AML-193 (cell line): ENCODE measurements at regions not wholly inside any gene's neighbourhood (a gene's known extent, or its start where the extent isn't known, plus 50 kb on each side); places are given as distances from the start of the nearest gene placed in this dataset.

ENCODE experiments used
- DNase-seq, 2 experiments: peaks; one replicate each; lab custom pipeline; 2025; lab: John Stamatoyannopoulos, UW

GRCh38 chr18:24530630-24531111, 70.2 kb downstream of the HRH4 start:
- DNase-seq, result no peak

- DNase-seq, result no peak
Measured at GRCh38 chr18:24534271-24534670, 73.8 kb downstream of the HRH4 start.

- DNase-seq, result no peak
Measured at GRCh38 chr18:24534737-24535136, 74.3 kb downstream of the HRH4 start.

GRCh38 chr18:24535527-24536295, 75.3 kb downstream of the HRH4 start:
- no peak for DNase-seq

GRCh38 chr18:24536326-24536725, 75.9 kb downstream of the HRH4 start:
- no peak for DNase-seq

GRCh38 chr18:24536834-24537233, 76.4 kb downstream of the HRH4 start:
- DNase-seq, result no peak

- DNase-seq, result no peak
Measured at GRCh38 chr18:24538414-24539264, 78.2 kb downstream of the HRH4 start.

- DNase-seq, result no peak
Measured at GRCh38 chr18:24539866-24540617, 79.6 kb downstream of the HRH4 start.

- no peak for DNase-seq
Measured at GRCh38 chr18:24540896-24541295, 80.5 kb downstream of the HRH4 start.

GRCh38 chr18:24543086-24543794, 82.8 kb downstream of the HRH4 start:
- DNase-seq, result no peak

GRCh38 chr18:24543795-24544498, 83.5 kb downstream of the HRH4 start:
- peak in 1 of 2 experiments; percentile 4 for DNase-seq

- DNase-seq, result no peak
Measured at GRCh38 chr18:24544949-24545348, 84.5 kb downstream of the HRH4 start.

- no peak for DNase-seq
Measured at GRCh38 chr18:24545651-24546050, 85.2 kb downstream of the HRH4 start.

GRCh38 chr18:24546307-24546706, 85.9 kb downstream of the HRH4 start:
- no peak for DNase-seq

GRCh38 chr18:24548583-24548982, 88.1 kb downstream of the HRH4 start:
- DNase-seq, result no peak

GRCh38 chr18:24552218-24552617, 91.8 kb downstream of the HRH4 start:
- DNase-seq, result no peak

GRCh38 chr18:24553571-24554285, 93.3 kb downstream of the HRH4 start:
- DNase-seq, result no peak

GRCh38 chr18:24558403-24558802, 98.0 kb downstream of the HRH4 start:
- DNase-seq, result no peak

GRCh38 chr18:24559526-24559925, 99.1 kb downstream of the HRH4 start:
- DNase-seq, result no peak

GRCh38 chr18:24560511-24560981, 100.1 kb downstream of the HRH4 start:
- no peak for DNase-seq
